Erythroblast (primary cell): ENCODE measurements at regions not wholly inside any gene's neighbourhood (a gene's known extent, or its start where the extent isn't known, plus 50 kb on each side); places are given as distances from the start of the nearest gene placed in this dataset.
"Not testable (repeated sequence)": the region's sequence is repeated elsewhere in the genome, so short reads cannot be mapped to it uniquely, and the experiment has no call there.

Experiments
- DNase-seq, 2 experiments: peaks; one replicate each; lab custom pipeline; 2025; lab: John Stamatoyannopoulos, UW
- GATA1 ChIP-seq: IDR thresholded peaks from 2 replicates; pipeline ENCODE4 v1.6.1; 2011; ENCODE audit warnings: low read depth, mild to moderate bottlenecking, control low read depth, low read length, moderate library complexity
- POLR2A ChIP-seq: IDR thresholded peaks from 2 replicates; pipeline ENCODE4 v1.6.1; 2011; ENCODE audit warnings: mild to moderate bottlenecking, low read length

DNA sequence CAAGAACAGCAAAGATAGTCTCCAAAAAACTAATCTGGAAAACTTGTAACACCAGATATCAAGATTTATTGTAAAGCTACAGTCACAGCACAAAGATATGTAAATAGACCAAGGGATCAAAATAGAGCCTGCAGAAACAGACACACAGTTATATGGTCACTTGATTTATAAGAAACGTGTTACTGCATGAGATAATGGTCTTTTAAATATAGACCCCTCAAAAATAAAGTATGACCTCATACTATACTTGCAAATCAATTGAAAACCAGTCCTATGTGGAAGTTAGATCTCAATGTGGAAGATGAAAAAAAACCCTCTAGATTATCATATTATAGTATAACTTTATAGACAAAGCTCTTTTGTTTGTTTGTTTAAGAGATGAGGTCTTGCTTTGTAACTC is 247.3 kb upstream of the CNR1 start:
- no peak for DNase-seq
- TF ChIP-seq GATA1 (no peak), POLR2A (no peak)

DNA sequence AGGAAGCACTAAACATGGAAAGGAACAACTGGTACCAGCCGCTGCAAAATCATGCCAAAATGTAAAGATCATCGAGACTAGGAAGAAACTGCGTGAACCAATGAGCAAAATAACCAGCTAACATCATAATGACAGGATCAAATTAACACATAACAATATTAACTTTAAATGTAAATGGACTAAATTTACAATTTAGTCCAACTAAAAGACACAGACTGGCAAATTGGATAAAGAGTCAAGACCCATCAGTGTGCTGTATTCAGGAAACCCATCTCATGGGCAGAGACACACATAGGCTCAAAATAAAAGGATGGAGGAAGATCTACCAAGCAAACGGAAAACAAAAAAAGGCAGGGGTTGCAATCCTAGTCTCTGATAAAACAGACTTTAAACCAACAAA is 242.2 kb upstream of the CNR1 start:
- not testable (repeated sequence) for DNase-seq

- DNase-seq = not testable (repeated sequence)
Observed at GRCh38 chr6:88406674-88407073, 240.5 kb upstream of the CNR1 start.

- no peak for DNase-seq
- TF ChIP-seq GATA1 = no peak
- TF ChIP-seq POLR2A = no peak
Observed at GRCh38 chr6:88403486-88403885, 237.3 kb upstream of the CNR1 start.

GRCh38 chr6:88402909-88403308 is 236.8 kb upstream of the CNR1 start:
- DNase-seq = no peak
- no peak for TF ChIP-seq POLR2A
- no peak for TF ChIP-seq GATA1

DNA sequence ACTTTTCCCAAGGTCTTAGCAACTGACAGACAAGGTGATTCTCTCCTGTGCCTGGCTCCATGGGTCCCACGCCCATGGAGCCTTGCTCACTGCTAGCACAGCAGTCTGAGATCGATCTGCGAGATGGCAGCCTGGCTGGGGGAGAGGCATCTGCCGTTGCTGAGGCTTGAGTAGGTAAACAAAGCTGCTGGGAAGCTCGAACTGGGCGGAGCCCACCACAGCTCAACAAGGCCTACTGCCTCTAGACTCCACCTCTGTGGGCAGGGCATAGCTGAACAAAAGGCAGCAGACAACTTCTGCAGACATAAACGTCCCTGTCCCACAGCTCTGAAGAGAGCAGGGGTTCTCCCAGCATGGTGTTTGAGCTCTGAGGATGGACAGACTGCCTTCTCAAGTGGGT is 224.9 kb upstream of the CNR1 start:
- not testable (repeated sequence) for DNase-seq

DNA sequence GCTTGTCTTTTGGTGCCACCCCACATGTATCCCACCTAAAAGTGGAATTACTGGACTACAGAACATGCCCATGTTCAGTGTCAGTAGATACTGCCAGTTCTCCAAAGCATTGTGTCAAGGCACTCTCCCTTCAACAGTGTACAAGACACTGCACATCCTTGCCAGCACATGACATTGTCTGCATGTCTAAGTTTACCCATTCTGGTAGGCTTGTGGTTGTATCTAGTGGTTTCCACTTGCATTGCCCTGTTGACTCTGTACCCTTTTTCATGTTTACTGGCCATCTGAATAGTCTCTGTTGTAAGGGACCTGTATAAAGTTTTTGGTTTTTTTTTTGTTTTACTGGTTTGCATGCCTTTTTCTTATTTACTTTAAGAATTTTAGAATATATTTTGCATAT is 222.4 kb upstream of the CNR1 start:
- no peak for TF ChIP-seq GATA1
- TF ChIP-seq POLR2A = no peak
- no peak for DNase-seq

GRCh38 chr6:88386167-88386566 is 220.0 kb upstream of the CNR1 start:
- DNase-seq = no peak
- TF ChIP-seq GATA1 = no peak
- TF ChIP-seq POLR2A = no peak

DNA sequence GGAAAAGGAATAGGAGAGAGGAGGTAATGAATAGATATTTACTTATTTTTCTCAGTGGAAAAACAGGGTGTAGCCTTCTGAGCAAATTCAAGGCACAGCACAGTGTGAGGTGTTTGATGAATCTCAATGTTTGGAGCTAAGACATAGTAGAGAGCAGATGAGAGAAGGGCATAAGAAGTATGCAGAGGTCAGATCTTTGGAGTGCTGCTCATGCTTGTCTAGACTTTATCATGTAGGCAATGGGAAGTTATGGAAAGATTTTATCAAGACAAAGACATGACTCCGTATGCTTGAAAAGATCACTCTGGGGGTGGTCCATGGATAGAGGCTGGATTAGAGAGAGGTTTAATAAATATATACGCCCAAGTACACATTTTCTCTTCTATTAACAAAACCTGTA is 217.0 kb upstream of the CNR1 start:
- DNase-seq = no peak
- TF ChIP-seq POLR2A = no peak
- no peak for TF ChIP-seq GATA1

- no peak for DNase-seq
- no peak for TF ChIP-seq POLR2A
- no peak for TF ChIP-seq GATA1
Observed at GRCh38 chr6:88381289-88381642, 215.1 kb upstream of the CNR1 start.

GRCh38 chr6:88380618-88381288 is 214.6 kb upstream of the CNR1 start:
- DNase-seq = no peak
- no peak for TF ChIP-seq POLR2A
- TF ChIP-seq GATA1 = no peak

DNA sequence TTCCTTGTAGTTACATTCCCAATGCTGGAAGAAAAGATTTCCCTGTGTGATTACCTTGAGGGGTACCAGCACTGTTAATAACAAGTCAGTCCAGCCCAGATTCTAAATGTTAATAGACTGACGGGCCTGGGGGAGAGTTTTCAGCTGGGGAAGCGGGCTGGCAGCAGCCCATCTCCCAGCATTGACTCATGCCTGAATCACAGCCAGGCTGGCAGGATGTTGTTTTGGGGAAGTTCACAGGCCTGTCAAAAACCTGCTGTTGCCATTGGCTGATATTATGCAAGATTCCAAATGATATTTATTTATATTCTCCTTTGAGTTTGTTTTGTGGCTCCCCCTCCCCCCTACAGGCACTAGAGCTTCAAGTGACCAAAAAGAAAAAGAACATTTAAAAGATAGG is 213.9 kb upstream of the CNR1 start:
- no peak for DNase-seq
- no peak for TF ChIP-seq GATA1
- TF ChIP-seq POLR2A = no peak

GRCh38 chr6:88378639-88379038 is 212.5 kb upstream of the CNR1 start:
- TF ChIP-seq POLR2A (no peak), GATA1 (no peak)
- DNase-seq = no peak

DNA sequence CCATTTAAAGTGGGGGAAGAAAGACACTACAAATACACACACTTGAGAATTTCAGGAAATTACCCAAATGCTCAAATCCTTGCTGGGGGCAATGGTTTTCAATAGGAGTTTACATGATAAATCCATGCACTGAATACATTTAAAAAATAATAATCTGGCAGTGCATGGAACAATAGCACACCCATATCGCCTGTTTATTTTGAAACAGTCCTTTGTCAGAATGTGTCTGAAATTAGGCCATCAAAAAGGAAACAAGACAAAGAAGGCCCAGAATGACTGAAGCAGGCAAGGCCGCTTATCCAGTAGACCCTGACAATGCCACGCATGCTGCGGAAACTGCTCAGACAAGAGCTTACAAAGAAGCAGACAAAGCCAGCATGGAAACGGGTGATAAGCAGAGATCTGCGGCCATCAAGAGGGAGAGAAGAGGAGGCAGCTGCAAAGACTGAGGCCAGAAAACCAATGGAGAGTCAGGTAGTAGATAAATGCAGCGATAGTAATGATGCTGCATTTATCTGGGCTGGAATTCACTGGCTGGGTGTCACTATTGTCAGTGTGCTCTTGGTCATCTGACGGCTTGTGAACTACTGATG is 211.9 kb upstream of the CNR1 start:
- DNase-seq = no peak
- TF ChIP-seq POLR2A (no peak), GATA1 (no peak)

DNA sequence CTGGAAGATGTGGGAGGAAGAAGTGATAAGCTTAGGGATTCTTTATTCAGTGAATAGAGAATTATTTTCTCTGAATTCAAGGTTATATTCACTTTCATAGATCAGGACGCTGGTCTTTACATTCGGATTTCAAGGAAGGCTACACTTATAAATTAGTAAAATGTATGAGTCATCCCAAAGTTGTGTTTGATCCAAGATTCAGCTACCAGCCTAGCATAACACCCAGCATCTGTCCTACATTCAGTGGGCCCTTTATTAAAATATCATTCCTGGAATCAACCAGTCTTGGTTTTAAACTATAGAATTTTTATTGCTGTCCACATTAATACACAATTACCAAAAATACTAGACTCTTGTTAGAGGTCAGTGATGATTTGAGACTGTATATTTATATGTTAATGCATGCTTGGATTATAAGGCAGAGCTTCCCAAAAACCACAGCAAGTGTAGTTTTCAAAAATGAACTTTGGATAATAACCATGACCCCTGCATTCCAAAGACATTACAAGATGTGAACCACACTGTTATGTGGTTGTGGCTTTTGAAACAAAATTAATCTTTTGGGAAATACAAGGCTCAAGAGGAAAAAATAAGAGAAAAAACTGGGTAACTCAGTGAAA is 210.7 kb upstream of the CNR1 start:
- no peak for DNase-seq
- TF ChIP-seq GATA1 (no peak), POLR2A (no peak)
